BLaER1 treated with 17β-estradiol and CSF1 and Interleukin-3, amounts not matched to agents 10 nM and 100 nM (cell line): ENCODE measurements at regions not wholly inside any gene's neighbourhood (a gene's known extent, or its start where the extent isn't known, plus 50 kb on each side); places are given as distances from the start of the nearest gene placed in this dataset.

Experiments used
- H3K27ac ChIP-seq, 11 experiments: shearing (Covaris generic); formaldehyde crosslinking; 2 replicates each; pipeline ENCODE4 v1.8.1; 2022
- H3K27me3 ChIP-seq, 11 experiments: shearing (Covaris generic); formaldehyde crosslinking; 2 replicates each; pipeline ENCODE4 v1.8.1; 2022
- H3K36me3 ChIP-seq, 11 experiments: shearing (Covaris generic); formaldehyde crosslinking; 2 replicates each; pipeline ENCODE4 v1.8.1; 2022
- H3K4me1 ChIP-seq, 10 experiments: shearing (Covaris generic); formaldehyde crosslinking; 2 replicates each; pipeline ENCODE4 v1.8.1; 2022
- H3K4me2 ChIP-seq, 11 experiments: shearing (Covaris generic); formaldehyde crosslinking; 2 replicates each; pipeline ENCODE4 v1.8.1; 2022
- H3K4me3 ChIP-seq, 10 experiments: shearing (Covaris generic); formaldehyde crosslinking; 2 replicates each; pipeline ENCODE4 v1.8.1; 2022
- H3K9ac ChIP-seq, 11 experiments: shearing (Covaris generic); formaldehyde crosslinking; 2 replicates each; pipeline ENCODE4 v1.8.1; 2022
- H3K9me3 ChIP-seq, 11 experiments: shearing (Covaris generic); formaldehyde crosslinking; replicated peaks in 1 of 11; 2 replicates each; pipeline ENCODE4 v1.8.1; 2022
- H4K20me1 ChIP-seq, 11 experiments: shearing (Covaris generic); formaldehyde crosslinking; 2 replicates each; pipeline ENCODE4 v1.8.1; 2022
- Cebpa-rat ChIP-seq, 11 experiments: shearing (Covaris generic); IDR thresholded peaks; 2 replicates each; pipeline ENCODE4 v1.8.1; 2022

- Histone ChIP-seq H3K9me3 (peaks cover 0 to 7% (median 0%) of the 10 kb centered on the region in 11 experiments; a peak in 3 of 22 replicates), H3K36me3 (no peaks in the 10 kb centered on the region), H3K4me1 (peaks cover 0 to 31% (median 9%) of the 10 kb centered on the region in 10 experiments; a peak in 12 of 20 replicates), H3K9ac (no peak overlapping the region), H3K4me3 (no peak overlapping the region), H4K20me1 (no peaks in the 10 kb centered on the region), H3K27ac (no peak overlapping the region), H3K27me3 (no peaks in the 10 kb centered on the region), H3K4me2 (no peak overlapping the region)
- TF ChIP-seq Cebpa-rat (IDR thresholded peaks at IDR 0.05) = no peak
Measured at GRCh38 chr12:24469089-24469488, 479.8 kb downstream of the BCAT1 start.

GRCh38 chr12:24467226-24467625, 481.7 kb downstream of the BCAT1 start:
- no peak for TF ChIP-seq Cebpa-rat (IDR thresholded peaks at IDR 0.05)
- H3K4me2 ChIP-seq = peak overlapping the region in 8 of 11 experiments; percentile 4 to 57 (median 41); a peak in 15 of 22 replicates
- H3K27ac ChIP-seq = no peak overlapping the region
- peaks cover 0 to 31% (median 9%) of the 10 kb centered on the region in 10 experiments; a peak in 12 of 20 replicates for H3K4me1 ChIP-seq
- no peaks in the 10 kb centered on the region for H4K20me1 ChIP-seq
- no peaks in the 10 kb centered on the region for H3K36me3 ChIP-seq
- H3K27me3 ChIP-seq = no peaks in the 10 kb centered on the region
- no peak overlapping the region for H3K4me3 ChIP-seq
- peaks cover 0 to 7% (median 0%) of the 10 kb centered on the region in 11 experiments; a peak in 3 of 22 replicates for H3K9me3 ChIP-seq
- H3K9ac ChIP-seq = no peak overlapping the region

GRCh38 chr12:24463375-24463774, 485.5 kb downstream of the BCAT1 start:
- H4K20me1 ChIP-seq = no peaks in the 10 kb centered on the region
- no peaks in the 10 kb centered on the region for H3K9me3 ChIP-seq
- no peak overlapping the region for H3K4me2 ChIP-seq
- H3K27me3 ChIP-seq = no peaks in the 10 kb centered on the region
- no peak overlapping the region for H3K4me3 ChIP-seq
- peaks cover 0 to 25% (median 9%) of the 10 kb centered on the region in 10 experiments; a peak in 12 of 20 replicates for H3K4me1 ChIP-seq
- no peak overlapping the region for H3K27ac ChIP-seq
- no peak for TF ChIP-seq Cebpa-rat (IDR thresholded peaks at IDR 0.05)
- no peak overlapping the region for H3K9ac ChIP-seq
- no peaks in the 10 kb centered on the region for H3K36me3 ChIP-seq

- Histone ChIP-seq H3K9me3 (no peaks in the 10 kb centered on the region), H3K4me1 (peaks cover 0 to 21% (median 9%) of the 10 kb centered on the region in 10 experiments; a peak in 12 of 20 replicates), H3K36me3 (no peaks in the 10 kb centered on the region), H3K9ac (no peak overlapping the region), H3K27me3 (no peaks in the 10 kb centered on the region), H3K27ac (no peak overlapping the region), H4K20me1 (no peaks in the 10 kb centered on the region), H3K4me2 (no peak overlapping the region), H3K4me3 (no peak overlapping the region)
- no peak for TF ChIP-seq Cebpa-rat (IDR thresholded peaks at IDR 0.05)
Measured at GRCh38 chr12:24462946-24463345, 486.0 kb downstream of the BCAT1 start.

- Histone ChIP-seq H3K4me2 (no peak overlapping the region), H4K20me1 (no peaks in the 10 kb centered on the region), H3K4me3 (no peak overlapping the region), H3K4me1 (no peaks in the 10 kb centered on the region), H3K27ac (no peak overlapping the region), H3K36me3 (no peaks in the 10 kb centered on the region), H3K9me3 (no peaks in the 10 kb centered on the region), H3K27me3 (no peaks in the 10 kb centered on the region), H3K9ac (no peak overlapping the region)
- TF ChIP-seq Cebpa-rat (IDR thresholded peaks at IDR 0.05) = no peak
Measured at GRCh38 chr12:24460506-24460905, 488.4 kb downstream of the BCAT1 start.

GRCh38 chr12:24460099-24460498, 488.8 kb downstream of the BCAT1 start:
- Histone ChIP-seq H4K20me1 (no peaks in the 10 kb centered on the region), H3K27ac (no peak overlapping the region), H3K9me3 (no peaks in the 10 kb centered on the region), H3K36me3 (no peaks in the 10 kb centered on the region), H3K9ac (no peak overlapping the region), H3K4me1 (no peaks in the 10 kb centered on the region), H3K4me3 (no peak overlapping the region), H3K27me3 (no peaks in the 10 kb centered on the region), H3K4me2 (no peak overlapping the region)
- no peak for TF ChIP-seq Cebpa-rat (IDR thresholded peaks at IDR 0.05)

GRCh38 chr12:24455811-24456210, 493.1 kb downstream of the BCAT1 start:
- Histone ChIP-seq H3K9me3 (no peaks in the 10 kb centered on the region), H3K36me3 (no peaks in the 10 kb centered on the region), H3K27ac (no peak overlapping the region)

GRCh38 chr12:24447678-24448077, 498.2 kb upstream of the SOX5 start:
- TF ChIP-seq Cebpa-rat (IDR thresholded peaks at IDR 0.05) = no peak
- no peaks in the 10 kb centered on the region for H3K27me3 ChIP-seq

More at GRCh38 chr12:24455811-24456210, 493.1 kb downstream of the BCAT1 start:
- no peaks in the 10 kb centered on the region for H4K20me1 ChIP-seq
- H3K4me2 ChIP-seq = no peak overlapping the region
- H3K4me3 ChIP-seq = no peak overlapping the region
- H3K27me3 ChIP-seq = no peaks in the 10 kb centered on the region
- TF ChIP-seq Cebpa-rat (IDR thresholded peaks at IDR 0.05) = no peak
- no peak overlapping the region for H3K9ac ChIP-seq
- no peaks in the 10 kb centered on the region for H3K4me1 ChIP-seq

GRCh38 chr12:24446287-24446686, 496.8 kb upstream of the SOX5 start:
- TF ChIP-seq Cebpa-rat (IDR thresholded peaks at IDR 0.05) = no peak
- H3K9me3 ChIP-seq = no peaks in the 10 kb centered on the region

More at GRCh38 chr12:24447678-24448077, 498.2 kb upstream of the SOX5 start:
- no peak overlapping the region for H3K27ac ChIP-seq
- peaks cover 0 to 4% (median 0%) of the 10 kb centered on the region in 10 experiments; a peak in 3 of 20 replicates for H3K4me1 ChIP-seq
- no peak overlapping the region for H3K4me2 ChIP-seq
- no peak overlapping the region for H3K4me3 ChIP-seq
- no peaks in the 10 kb centered on the region for H4K20me1 ChIP-seq
- H3K36me3 ChIP-seq = no peaks in the 10 kb centered on the region
- H3K9me3 ChIP-seq = no peaks in the 10 kb centered on the region
- H3K9ac ChIP-seq = no peak overlapping the region

GRCh38 chr12:24444634-24445033, 495.2 kb upstream of the SOX5 start:
- H3K9ac ChIP-seq = no peak overlapping the region
- no peaks in the 10 kb centered on the region for H3K9me3 ChIP-seq
- no peaks in the 10 kb centered on the region for H3K36me3 ChIP-seq
- no peak overlapping the region for H3K27ac ChIP-seq
- no peak overlapping the region for H3K4me3 ChIP-seq
- no peak for TF ChIP-seq Cebpa-rat (IDR thresholded peaks at IDR 0.05)
- H3K4me2 ChIP-seq = 0 out of 22 replicates have a peak overlapping the region, but pooled peaks of 1 of the 11 experiments have one; percentile 1
- H3K27me3 ChIP-seq = no peaks in the 10 kb centered on the region
- peaks cover 0 to 4% (median 0%) of the 10 kb centered on the region in 10 experiments; a peak in 3 of 20 replicates for H3K4me1 ChIP-seq
- no peaks in the 10 kb centered on the region for H4K20me1 ChIP-seq

More at GRCh38 chr12:24446287-24446686, 496.8 kb upstream of the SOX5 start:
- H3K4me2 ChIP-seq = no peak overlapping the region
- H3K27ac ChIP-seq = no peak overlapping the region
- no peaks in the 10 kb centered on the region for H3K36me3 ChIP-seq
- no peaks in the 10 kb centered on the region for H3K27me3 ChIP-seq
- no peak overlapping the region for H3K4me3 ChIP-seq
- no peak overlapping the region for H3K9ac ChIP-seq
- peaks cover 0 to 4% (median 0%) of the 10 kb centered on the region in 10 experiments; a peak in 3 of 20 replicates for H3K4me1 ChIP-seq
- no peaks in the 10 kb centered on the region for H4K20me1 ChIP-seq
